Fibroblast of pulmonary artery (primary cell): ENCODE measurements at regions not wholly inside any gene's neighbourhood (a gene's known extent, or its start where the extent isn't known, plus 50 kb on each side); places are given as distances from the start of the nearest gene placed in this dataset.
A peak's percentile ranks its signal among the peaks of the same experiment; 100 is the strongest.

Experiments used
- DNase-seq: peaks from one replicate; pipeline ENCODE4 v3.0.0-alpha.2; 2010; ENCODE audit warnings: low read depth
- H3K4me3 ChIP-seq: replicated peaks from 2 replicates; pipeline ENCODE4 v1.5.1; 2011; ENCODE audit warnings: low read depth, mild to moderate bottlenecking, control low read depth, low read length, moderate library complexity
- CTCF ChIP-seq: IDR thresholded peaks from 2 replicates; pipeline ENCODE4 v1.5.1; 2011; ENCODE audit warnings: mild to moderate bottlenecking, control low read depth, low read length, inconsistent platforms; ENCODE audit errors: missing control alignments

GRCh38 chr1:80847904-80848303 lies 952.8 kb upstream of the ADGRL2 start:
- H3K4me3 ChIP-seq: no peak overlapping the region
- no peak for TF ChIP-seq CTCF
- no peak for DNase-seq

GRCh38 chr1:80846966-80847365 lies 953.8 kb upstream of the ADGRL2 start:
- H3K4me3 ChIP-seq: no peak overlapping the region
- DNase-seq: no peak
- no peak for TF ChIP-seq CTCF

GRCh38 chr1:80842796-80843195 lies 957.9 kb upstream of the ADGRL2 start:
- no peak for DNase-seq
- no peak for TF ChIP-seq CTCF
- no peak overlapping the region for H3K4me3 ChIP-seq

GRCh38 chr1:80841261-80841660 lies 959.5 kb upstream of the ADGRL2 start:
- TF ChIP-seq CTCF: no peak
- H3K4me3 ChIP-seq: no peak overlapping the region
- DNase-seq: no peak

GRCh38 chr1:80837066-80837465 lies 963.7 kb upstream of the ADGRL2 start:
- H3K4me3 ChIP-seq: no peak overlapping the region
- no peak for TF ChIP-seq CTCF
- no peak for DNase-seq

- no peak for DNase-seq
- H3K4me3 ChIP-seq: no peak overlapping the region
- no peak for TF ChIP-seq CTCF
Measured at GRCh38 chr1:80836505-80836904, 964.2 kb upstream of the ADGRL2 start.

- TF ChIP-seq CTCF: no peak
- no peak overlapping the region for H3K4me3 ChIP-seq
- DNase-seq: peak; percentile 6
Measured at GRCh38 chr1:80827666-80828065, 973.1 kb upstream of the ADGRL2 start.
